Neural cell (in vitro differentiated cells): ENCODE measurements at regions not wholly inside any gene's neighbourhood (a gene's known extent, or its start where the extent isn't known, plus 50 kb on each side); places are given as distances from the start of the nearest gene placed in this dataset.

ENCODE experiments used
- H2AFZ ChIP-seq: fragments of 200-600, 300-800 bp; sonication (generic), shearing (Covaris generic); 2 replicates; pipeline ENCODE4 v1.6.0; 2014; ENCODE audit warnings: low read depth, mild to moderate bottlenecking, antibody characterized with exemption, low read length, moderate library complexity
- H3F3A ChIP-seq: fragments of 200-600 bp; shearing (Covaris generic); 2 replicates; pipeline ENCODE4 v1.6.1; 2016; ENCODE audit warnings: mild to moderate bottlenecking, moderate library complexity, mixed read lengths, antibody characterized with exemption, low read length; ENCODE audit not compliant: insufficient read depth, poor library complexity, severe bottlenecking
- H3K27ac ChIP-seq: fragments of 200-600, 300-800 bp; sonication (generic), shearing (Covaris generic); 2 replicates; pipeline ENCODE4 v1.5.1; 2014; ENCODE audit warnings: mild to moderate bottlenecking, low read length, moderate library complexity
- H3K27me3 ChIP-seq: fragments of 300-800, 200-600 bp; sonication (generic), shearing (Covaris generic); 2 replicates; pipeline ENCODE4 v1.6.0; 2014; ENCODE audit warnings: mild to moderate bottlenecking, low read depth, low read length, moderate library complexity; ENCODE audit not compliant: insufficient read depth
- H3K36me3 ChIP-seq: fragments of 300-800, 200-600 bp; sonication (generic), shearing (Covaris generic); 2 replicates; pipeline ENCODE4 v1.5.1; 2014; ENCODE audit warnings: mild to moderate bottlenecking, antibody characterized with exemption, low read length, moderate library complexity; ENCODE audit not compliant: insufficient read depth
- H3K4me2 ChIP-seq: fragments of 300-800, 200-600 bp; sonication (generic), shearing (Covaris generic); 2 replicates; pipeline ENCODE4 v1.6.0; 2014; ENCODE audit warnings: mild to moderate bottlenecking, low read length
- H3K4me3 ChIP-seq: fragments of 300-800, 200-600 bp; sonication (generic), shearing (Covaris generic); 2 replicates; pipeline ENCODE4 v1.5.1; 2014; ENCODE audit warnings: mild to moderate bottlenecking, low read length, moderate library complexity
- H3K79me2 ChIP-seq: fragments of 200-600 bp; shearing (Covaris generic); replicated peaks from 2 replicates; pipeline ENCODE4 v1.6.0; 2014; ENCODE audit warnings: mild to moderate bottlenecking, low read length, moderate library complexity; ENCODE audit not compliant: insufficient read depth
- H3K9ac ChIP-seq: fragments of 300-800, 200-600 bp; sonication (generic), shearing (Covaris generic); 2 replicates; pipeline ENCODE4 v1.6.1; 2016; ENCODE audit warnings: mild to moderate bottlenecking, low read length, mixed read lengths
- H3K9me2 ChIP-seq: fragments of 200-600 bp; shearing (Covaris generic); 2 replicates; pipeline ENCODE4 v1.6.1; 2016; ENCODE audit warnings: mild to moderate bottlenecking, low read length, mixed read lengths; ENCODE audit not compliant: insufficient read depth
- H3K9me3 ChIP-seq: fragments of 200-600, 300-800 bp; sonication (generic), shearing (Covaris generic); 2 replicates; pipeline ENCODE4 v1.6.1; 2016; ENCODE audit warnings: mild to moderate bottlenecking, mixed run types, low read length, moderate library complexity, mixed read lengths
- H4K20me1 ChIP-seq: fragments of 200-600 bp; shearing (Covaris generic); 2 replicates; pipeline ENCODE4 v1.6.1; 2016; ENCODE audit warnings: mild to moderate bottlenecking, mixed run types; ENCODE audit not compliant: insufficient read depth
- EP300 ChIP-seq: fragments of 450-650 bp; conservative IDR thresholded peaks from 2 replicates; pipeline ENCODE4 v1.6.1; 2014; ENCODE audit warnings: antibody characterized with exemption, mild to moderate bottlenecking, moderate library complexity; ENCODE audit not compliant: poor library complexity, severe bottlenecking
- EZH2 ChIP-seq: fragments of 200-600, 300-800 bp; shearing (Covaris generic), sonication (generic); IDR thresholded peaks from 2 replicates; pipeline ENCODE4 v1.6.1; 2014; ENCODE audit warnings: antibody characterized with exemption, low read length, borderline replicate concordance, mild to moderate bottlenecking; ENCODE audit not compliant: insufficient read depth, poor library complexity, severe bottlenecking
- MXI1 ChIP-seq: fragments of 450-650 bp; conservative IDR thresholded peaks from 2 replicates; pipeline ENCODE4 v1.6.1; 2014; ENCODE audit warnings: antibody characterized with exemption, mild to moderate bottlenecking; ENCODE audit not compliant: poor library complexity, severe bottlenecking
- POLR2AphosphoS5 ChIP-seq: IDR thresholded peaks from 2 replicates; pipeline ENCODE4 v1.6.1; 2012
- RAD21 ChIP-seq: fragments of 450-650 bp; conservative IDR thresholded peaks from 2 replicates; pipeline ENCODE4 v1.6.1; 2014; ENCODE audit warnings: antibody characterized with exemption, mild to moderate bottlenecking, moderate library complexity
- REST ChIP-seq: IDR thresholded peaks from 2 replicates; pipeline ENCODE4 v1.6.1; 2012; ENCODE audit warnings: borderline replicate concordance
- SMC3 ChIP-seq: fragments of 450-650 bp; conservative IDR thresholded peaks from 2 replicates; pipeline ENCODE4 v1.6.1; 2014; ENCODE audit warnings: antibody characterized with exemption, mild to moderate bottlenecking, moderate library complexity; ENCODE audit not compliant: poor library complexity
- TAF1 ChIP-seq: IDR thresholded peaks from 2 replicates; pipeline ENCODE4 v1.6.1; 2012; ENCODE audit warnings: low read depth
- TF ChIP-seq, protein P1 (sequence below): fragments of 450-650 bp; IDR thresholded peaks from 2 replicates; pipeline ENCODE4 v1.5.1; 2014; ENCODE audit warnings: antibody characterized with exemption, mild to moderate bottlenecking, moderate library complexity; ENCODE audit not compliant: poor library complexity, severe bottlenecking

GRCh38 chr5:18900644-18901043 is 1087.4 kb downstream of the CDH18 start:
- Histone ChIP-seq H3K27me3 (no peaks in the 10 kb centered on the region), H3K79me2 (no peaks in the 10 kb centered on the region), H3K9me2 (no peaks in the 10 kb centered on the region), H3K9me3 (no peaks in the 10 kb centered on the region), H3K27ac (no peak overlapping the region), H3K4me2 (no peak overlapping the region), H4K20me1 (no peaks in the 10 kb centered on the region), H2AFZ (no peak overlapping the region), H3F3A (no peaks in the 10 kb centered on the region), H3K36me3 (no peaks in the 10 kb centered on the region), H3K9ac (no peak overlapping the region), H3K4me3 (no peak overlapping the region)
- TF ChIP-seq POLR2AphosphoS5 (no peak), TAF1 (no peak), EP300 (no peak), MXI1 (no peak), RAD21 (no peak), EZH2 (no peak), SMC3 (no peak), REST (no peak)
- TF ChIP-seq, protein P1, sequence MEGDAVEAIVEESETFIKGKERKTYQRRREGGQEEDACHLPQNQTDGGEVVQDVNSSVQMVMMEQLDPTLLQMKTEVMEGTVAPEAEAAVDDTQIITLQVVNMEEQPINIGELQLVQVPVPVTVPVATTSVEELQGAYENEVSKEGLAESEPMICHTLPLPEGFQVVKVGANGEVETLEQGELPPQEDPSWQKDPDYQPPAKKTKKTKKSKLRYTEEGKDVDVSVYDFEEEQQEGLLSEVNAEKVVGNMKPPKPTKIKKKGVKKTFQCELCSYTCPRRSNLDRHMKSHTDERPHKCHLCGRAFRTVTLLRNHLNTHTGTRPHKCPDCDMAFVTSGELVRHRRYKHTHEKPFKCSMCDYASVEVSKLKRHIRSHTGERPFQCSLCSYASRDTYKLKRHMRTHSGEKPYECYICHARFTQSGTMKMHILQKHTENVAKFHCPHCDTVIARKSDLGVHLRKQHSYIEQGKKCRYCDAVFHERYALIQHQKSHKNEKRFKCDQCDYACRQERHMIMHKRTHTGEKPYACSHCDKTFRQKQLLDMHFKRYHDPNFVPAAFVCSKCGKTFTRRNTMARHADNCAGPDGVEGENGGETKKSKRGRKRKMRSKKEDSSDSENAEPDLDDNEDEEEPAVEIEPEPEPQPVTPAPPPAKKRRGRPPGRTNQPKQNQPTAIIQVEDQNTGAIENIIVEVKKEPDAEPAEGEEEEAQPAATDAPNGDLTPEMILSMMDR = no peak

DNA sequence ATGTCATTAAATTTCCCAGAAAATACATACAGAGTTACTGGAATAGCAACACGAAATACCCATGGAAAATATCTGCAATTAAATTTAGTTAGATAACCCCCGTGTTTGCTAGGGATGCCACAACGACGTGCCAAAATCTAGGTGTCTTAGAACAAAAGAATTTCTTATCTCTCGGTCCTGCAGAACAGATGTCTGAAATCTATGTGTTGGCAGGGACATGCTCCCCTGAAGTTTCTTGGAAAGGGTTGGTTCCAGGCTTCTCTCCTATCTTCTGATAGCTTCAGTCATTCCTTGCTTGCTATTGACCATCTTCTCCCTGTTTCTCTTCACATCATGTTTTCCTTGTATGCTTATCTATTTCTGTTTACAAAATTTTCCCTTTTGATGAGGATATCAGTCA is 1067.0 kb downstream of the CDH18 start:
- TF ChIP-seq REST (no peak), MXI1 (no peak), TAF1 (no peak), EZH2 (no peak), SMC3 (no peak), RAD21 (no peak), EP300 (no peak), POLR2AphosphoS5 (no peak)
- TF ChIP-seq, protein P1 = no peak
- Histone ChIP-seq H3K27me3 (no peaks in the 10 kb centered on the region), H3K4me2 (no peak overlapping the region), H3K4me3 (no peak overlapping the region), H3K79me2 (no peaks in the 10 kb centered on the region), H3F3A (no peaks in the 10 kb centered on the region), H3K9ac (no peak overlapping the region), H3K27ac (no peak overlapping the region), H2AFZ (no peak overlapping the region), H3K9me2 (no peaks in the 10 kb centered on the region), H3K36me3 (no peaks in the 10 kb centered on the region), H4K20me1 (no peaks in the 10 kb centered on the region), H3K9me3 (no peaks in the 10 kb centered on the region)
